ENCODE measurements at regions not wholly inside any gene's neighbourhood (a gene's known extent, or its start where the extent isn't known, plus 50 kb on each side); places are given as distances from the start of the nearest gene placed in this dataset.
"Not testable (repeated sequence)": the region's sequence is repeated elsewhere in the genome, so short reads cannot be mapped to it uniquely, and the experiment has no call there.

- no peak overlapping the region for H3K4me3 Mint-ChIP-seq
- no peaks in the 10 kb centered on the region for H3K4me1 Mint-ChIP-seq
- H3K27ac Mint-ChIP-seq: no peak overlapping the region
- no peaks in the 10 kb centered on the region for H3K36me3 Mint-ChIP-seq (ENCODE audit: low read depth)
- no peaks in the 10 kb centered on the region for H3K27me3 Mint-ChIP-seq
- no peaks in the 10 kb centered on the region for H3K9me3 Mint-ChIP-seq
- ATAC-seq (replicated peaks): no peak
These were observed 163.9 kb upstream of the RASSF8 start for GRCh38 chr12:25794571-25794970.

- Mint-ChIP-seq H3K27ac (no peak overlapping the region), H3K36me3 (ENCODE audit: low read depth) (no peaks in the 10 kb centered on the region), H3K9me3 (no peaks in the 10 kb centered on the region), H3K4me3 (no peak overlapping the region), H3K4me1 (no peaks in the 10 kb centered on the region), H3K27me3 (no peaks in the 10 kb centered on the region)
- ATAC-seq (replicated peaks): no peak
These were observed 161.9 kb upstream of the RASSF8 start for GRCh38 chr12:25796523-25797000.

- Mint-ChIP-seq H3K27ac (no peak overlapping the region), H3K27me3 (no peaks in the 10 kb centered on the region), H3K9me3 (no peaks in the 10 kb centered on the region), H3K4me3 (no peak overlapping the region), H3K4me1 (no peaks in the 10 kb centered on the region), H3K36me3 (ENCODE audit: low read depth) (no peaks in the 10 kb centered on the region)
- no peak for ATAC-seq (replicated peaks)
These were observed 161.1 kb upstream of the RASSF8 start for GRCh38 chr12:25797386-25797785.

- Mint-ChIP-seq H3K27ac (no peak overlapping the region), H3K4me3 (no peak overlapping the region), H3K36me3 (ENCODE audit: low read depth) (no peaks in the 10 kb centered on the region), H3K4me1 (no peaks in the 10 kb centered on the region), H3K9me3 (no peaks in the 10 kb centered on the region), H3K27me3 (no peaks in the 10 kb centered on the region)
- ATAC-seq (replicated peaks): no peak
These were observed 160.5 kb upstream of the RASSF8 start for GRCh38 chr12:25797949-25798348.

GRCh38 chr12:25800101-25800500 is 158.4 kb upstream of the RASSF8 start:
- Mint-ChIP-seq H3K4me1 (no peaks in the 10 kb centered on the region), H3K9me3 (no peaks in the 10 kb centered on the region), H3K36me3 (ENCODE audit: low read depth) (no peaks in the 10 kb centered on the region), H3K4me3 (no peak overlapping the region), H3K27ac (no peak overlapping the region), H3K27me3 (no peaks in the 10 kb centered on the region)
- ATAC-seq (replicated peaks): no peak

GRCh38 chr12:25801734-25802133 is 156.7 kb upstream of the RASSF8 start:
- no peaks in the 10 kb centered on the region for H3K9me3 Mint-ChIP-seq
- no peaks in the 10 kb centered on the region for H3K27me3 Mint-ChIP-seq
- no peak for ATAC-seq (replicated peaks)
- H3K27ac Mint-ChIP-seq: no peak overlapping the region
- H3K4me3 Mint-ChIP-seq: no peak overlapping the region
- no peaks in the 10 kb centered on the region for H3K36me3 Mint-ChIP-seq (ENCODE audit: low read depth)
- no peaks in the 10 kb centered on the region for H3K4me1 Mint-ChIP-seq

GRCh38 chr12:25802143-25802542 is 156.3 kb upstream of the RASSF8 start:
- Mint-ChIP-seq H3K9me3 (no peaks in the 10 kb centered on the region), H3K27ac (no peak overlapping the region), H3K36me3 (ENCODE audit: low read depth) (no peaks in the 10 kb centered on the region), H3K4me3 (no peak overlapping the region), H3K27me3 (no peaks in the 10 kb centered on the region), H3K4me1 (no peaks in the 10 kb centered on the region)
- ATAC-seq (replicated peaks): no peak

GRCh38 chr12:25803029-25803664 is 155.3 kb upstream of the RASSF8 start:
- H3K27ac Mint-ChIP-seq; H3K36me3 Mint-ChIP-seq (ENCODE audit: low read depth); H3K27me3 Mint-ChIP-seq; H3K4me1 Mint-ChIP-seq; ATAC-seq (replicated peaks); H3K9me3 Mint-ChIP-seq; H3K4me3 Mint-ChIP-seq: not testable (repeated sequence)

GRCh38 chr12:25804286-25804685 is 154.2 kb upstream of the RASSF8 start:
- not testable (repeated sequence) for H3K4me1 Mint-ChIP-seq

GRCh38 chr12:25806271-25806670 is 152.2 kb upstream of the RASSF8 start:
- H3K27me3 Mint-ChIP-seq: peaks cover 3% of the 10 kb centered on the region
- H3K4me1 Mint-ChIP-seq: no peaks in the 10 kb centered on the region
- H3K4me3 Mint-ChIP-seq: no peak overlapping the region
- peak; percentile 80 for ATAC-seq (replicated peaks)
- no peaks in the 10 kb centered on the region for H3K36me3 Mint-ChIP-seq (ENCODE audit: low read depth)
- H3K9me3 Mint-ChIP-seq: peaks cover 6% of the 10 kb centered on the region
- no peak overlapping the region for H3K27ac Mint-ChIP-seq

More at GRCh38 chr12:25804286-25804685, 154.2 kb upstream of the RASSF8 start:
- not testable (repeated sequence) for H3K9me3 Mint-ChIP-seq; H3K27ac Mint-ChIP-seq; H3K36me3 Mint-ChIP-seq (ENCODE audit: low read depth); H3K27me3 Mint-ChIP-seq; ATAC-seq (replicated peaks); H3K4me3 Mint-ChIP-seq

GRCh38 chr12:25808604-25809003 is 149.9 kb upstream of the RASSF8 start:
- H3K4me3 Mint-ChIP-seq: no peak overlapping the region
- no peaks in the 10 kb centered on the region for H3K36me3 Mint-ChIP-seq (ENCODE audit: low read depth)
- H3K27ac Mint-ChIP-seq: no peak overlapping the region
- ATAC-seq (replicated peaks): no peak
- H3K9me3 Mint-ChIP-seq: peaks cover 6% of the 10 kb centered on the region
- peaks cover 3% of the 10 kb centered on the region for H3K27me3 Mint-ChIP-seq
- H3K4me1 Mint-ChIP-seq: no peaks in the 10 kb centered on the region

GRCh38 chr12:25810683-25811082 is 147.8 kb upstream of the RASSF8 start:
- peaks cover 6% of the 10 kb centered on the region for H3K9me3 Mint-ChIP-seq
- H3K27me3 Mint-ChIP-seq: peaks cover 3% of the 10 kb centered on the region
- no peak overlapping the region for H3K4me3 Mint-ChIP-seq
- ATAC-seq (replicated peaks): no peak
- no peak overlapping the region for H3K27ac Mint-ChIP-seq
- no peaks in the 10 kb centered on the region for H3K36me3 Mint-ChIP-seq (ENCODE audit: low read depth)
- H3K4me1 Mint-ChIP-seq: no peaks in the 10 kb centered on the region

- Mint-ChIP-seq H3K4me3 (no peak overlapping the region), H3K4me1 (no peaks in the 10 kb centered on the region), H3K36me3 (ENCODE audit: low read depth) (no peaks in the 10 kb centered on the region), H3K9me3 (peaks cover 6% of the 10 kb centered on the region), H3K27ac (no peak overlapping the region), H3K27me3 (peaks cover 3% of the 10 kb centered on the region)
- no peak for ATAC-seq (replicated peaks)
These were observed 146.8 kb upstream of the RASSF8 start for GRCh38 chr12:25811656-25812126.

GRCh38 chr12:25812295-25812694 is 146.2 kb upstream of the RASSF8 start:
- no peaks in the 10 kb centered on the region for H3K4me1 Mint-ChIP-seq
- H3K36me3 Mint-ChIP-seq (ENCODE audit: low read depth): no peaks in the 10 kb centered on the region
- H3K4me3 Mint-ChIP-seq: no peak overlapping the region
- H3K27ac Mint-ChIP-seq: no peak overlapping the region
- H3K27me3 Mint-ChIP-seq: peaks cover 3% of the 10 kb centered on the region
- ATAC-seq (replicated peaks): no peak
- H3K9me3 Mint-ChIP-seq: peaks cover 6% of the 10 kb centered on the region

- Mint-ChIP-seq H3K4me3 (no peak overlapping the region), H3K27ac (no peak overlapping the region), H3K9me3 (no peaks in the 10 kb centered on the region), H3K36me3 (ENCODE audit: low read depth) (no peaks in the 10 kb centered on the region), H3K27me3 (no peaks in the 10 kb centered on the region), H3K4me1 (no peaks in the 10 kb centered on the region)
- ATAC-seq (replicated peaks): no peak
These were observed 144.6 kb upstream of the RASSF8 start for GRCh38 chr12:25813843-25814242.

GRCh38 chr12:25816637-25817036 is 141.8 kb upstream of the RASSF8 start:
- Mint-ChIP-seq H3K27ac (no peak overlapping the region), H3K36me3 (ENCODE audit: low read depth) (no peaks in the 10 kb centered on the region), H3K4me3 (no peak overlapping the region), H3K27me3 (no peaks in the 10 kb centered on the region), H3K4me1 (no peaks in the 10 kb centered on the region), H3K9me3 (no peaks in the 10 kb centered on the region)
- ATAC-seq (replicated peaks): no peak
